NK-92 treated with Interleukin-12 subunit alpha and Interleukin-12 subunit beta, amount 100 ng/mL, for 24 hours (cell line): ENCODE measurements at regions not wholly inside any gene's neighbourhood (a gene's known extent, or its start where the extent isn't known, plus 50 kb on each side); places are given as distances from the start of the nearest gene placed in this dataset.
"Not testable (repeated sequence)": the region's sequence is repeated elsewhere in the genome, so short reads cannot be mapped to it uniquely, and the experiment has no call there.

Experiments
- DNase-seq: peaks from one replicate; lab custom pipeline; 2025; lab: John Stamatoyannopoulos, UW

DNA sequence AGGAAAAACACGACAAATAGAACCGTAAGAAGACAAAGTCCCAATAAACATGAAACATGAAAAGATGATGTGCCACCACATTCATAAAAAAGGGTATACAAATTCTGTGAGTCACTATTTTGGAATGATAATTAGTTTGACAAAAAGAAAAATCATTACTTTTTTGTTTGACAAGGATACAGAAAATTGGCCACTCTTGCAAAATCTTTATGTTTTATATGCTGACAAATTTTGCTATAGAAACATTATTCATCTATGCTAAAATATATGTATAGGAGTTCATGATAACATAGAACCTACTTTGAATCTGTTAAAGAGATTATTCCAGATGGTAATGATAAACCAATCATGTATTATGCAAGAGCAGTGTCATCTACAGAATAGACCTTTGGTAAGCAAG is 1201.0 kb downstream of the FSCB start:
- no peak for DNase-seq

DNA sequence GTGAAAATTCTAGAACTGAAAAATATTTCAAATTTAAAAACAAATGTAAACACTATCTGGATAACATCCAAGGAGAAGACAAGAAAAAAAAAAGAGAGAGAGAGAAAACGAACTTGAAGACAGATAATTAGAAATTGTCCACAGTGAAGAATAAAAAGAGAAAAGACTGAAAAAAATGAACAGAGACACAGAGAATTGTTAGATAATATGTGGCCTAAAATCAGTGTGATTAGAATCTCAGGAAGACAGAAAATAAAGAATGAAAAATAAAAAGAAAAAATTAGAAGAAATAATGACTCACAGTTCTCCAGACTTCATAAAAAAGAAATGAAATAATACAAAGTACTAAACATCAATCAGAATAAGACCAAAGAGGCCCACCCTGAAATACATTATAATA is 1209.3 kb downstream of the FSCB start:
- DNase-seq: no peak

DNA sequence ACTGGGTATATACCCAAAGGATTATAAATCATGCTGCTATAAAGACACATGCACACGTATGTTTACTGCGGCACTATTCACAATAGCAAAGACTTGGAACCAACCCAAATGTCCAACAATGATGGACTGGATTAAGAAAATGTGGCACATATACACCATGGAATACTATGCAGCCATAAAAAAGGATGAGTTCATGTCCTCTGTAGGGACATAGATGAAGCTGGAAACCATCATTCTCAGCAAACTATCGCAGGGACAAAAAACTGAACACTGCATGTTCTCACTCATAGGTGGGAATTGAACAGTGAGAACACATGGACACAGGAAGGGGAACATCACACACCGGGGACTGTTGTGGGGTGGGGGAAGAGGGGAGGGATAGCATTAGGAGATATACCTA is 1211.0 kb downstream of the FSCB start:
- DNase-seq: not testable (repeated sequence)

DNA sequence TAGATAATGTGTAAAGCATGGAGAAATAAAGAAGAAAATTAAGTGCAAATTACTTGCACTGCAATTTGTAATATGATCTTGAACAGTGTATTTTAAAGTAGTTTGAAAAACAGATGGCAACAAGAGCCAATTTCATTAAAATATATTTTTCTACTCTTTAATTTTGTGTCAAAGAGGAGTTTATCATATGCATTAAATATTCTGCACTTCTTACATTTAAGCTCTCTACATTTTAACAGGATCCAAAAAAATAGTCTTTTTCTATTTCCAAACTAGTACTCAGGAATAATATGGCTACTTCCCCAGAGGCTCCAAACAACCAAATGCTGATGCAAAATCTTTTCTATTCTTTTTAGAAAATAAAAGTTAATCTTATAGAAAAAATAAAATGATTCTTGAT is 1221.5 kb downstream of the FSCB start:
- DNase-seq: no peak

DNA sequence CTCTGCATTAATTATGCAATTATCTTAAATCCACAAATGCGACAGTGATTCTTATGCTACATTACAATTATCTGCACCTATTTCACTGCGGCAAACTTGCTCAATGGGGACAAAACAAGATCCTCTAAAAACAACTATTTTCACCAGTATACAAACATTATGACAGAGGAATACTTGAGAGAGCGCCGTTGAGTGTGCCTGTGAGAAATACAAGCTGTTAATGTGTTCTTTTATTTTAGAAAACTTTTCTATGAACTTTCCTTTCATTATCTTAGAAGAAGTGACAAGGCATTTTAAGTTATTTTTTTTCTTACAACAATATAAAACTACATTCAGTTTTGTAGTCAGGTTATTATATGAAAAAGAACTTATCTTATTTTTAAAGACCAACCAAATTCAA is 1247.0 kb downstream of the FSCB start:
- no peak for DNase-seq

DNA sequence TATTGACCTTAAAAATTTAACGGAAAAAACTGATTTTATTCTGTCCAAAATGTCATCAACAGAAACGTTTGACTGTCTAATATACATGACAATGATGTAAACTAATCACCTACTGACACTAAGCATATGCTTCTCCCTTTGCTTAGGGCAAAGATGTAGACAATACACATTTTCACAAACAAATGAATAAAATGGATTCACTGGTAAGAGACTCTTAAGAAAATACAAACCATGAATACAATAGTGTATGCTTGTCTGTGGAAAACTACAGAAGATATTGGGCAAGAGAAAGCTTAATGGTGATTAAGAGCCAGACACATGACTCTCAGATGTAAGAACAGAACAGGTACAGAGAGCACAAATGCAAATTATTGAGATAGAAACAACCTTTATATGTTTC is 1248.7 kb downstream of the FSCB start:
- no peak for DNase-seq

DNA sequence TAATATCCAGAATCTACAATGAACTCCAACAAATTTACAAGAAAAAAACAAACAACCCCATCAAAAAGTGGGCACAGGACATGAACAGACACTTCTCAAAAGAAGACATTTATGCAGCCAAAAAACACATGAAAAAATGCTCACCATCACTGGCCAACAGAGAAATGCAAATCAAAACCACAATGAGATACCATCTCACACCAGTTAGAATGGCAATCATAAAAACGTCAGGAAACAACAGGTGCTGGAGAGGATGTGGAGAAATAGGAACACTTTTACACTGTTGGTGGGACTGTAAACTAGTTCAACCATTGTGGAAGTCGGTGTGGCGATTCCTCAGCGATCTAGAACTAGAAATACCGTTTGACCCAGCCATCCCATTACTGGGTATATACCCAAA is 1250.1 kb downstream of the FSCB start:
- DNase-seq: not testable (repeated sequence)

DNA sequence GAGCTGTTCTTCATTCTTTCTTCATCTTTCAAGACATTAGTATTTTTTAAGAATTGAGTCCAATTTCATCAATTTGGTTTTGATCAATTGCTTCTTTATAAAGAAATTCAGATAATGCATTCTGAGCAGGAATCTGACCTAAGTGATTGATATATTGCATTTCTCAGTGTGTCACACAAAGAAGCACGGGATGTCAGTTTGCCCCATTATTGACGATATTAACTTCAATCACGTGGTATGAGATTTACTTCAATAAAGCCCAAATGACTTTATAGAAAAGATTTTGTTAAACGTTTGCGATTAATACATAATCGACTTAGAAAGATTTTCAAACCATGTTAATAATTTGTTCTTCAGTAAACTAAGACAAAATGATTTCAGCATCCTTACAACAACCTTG is 1254.2 kb downstream of the FSCB start:
- DNase-seq: no peak

DNA sequence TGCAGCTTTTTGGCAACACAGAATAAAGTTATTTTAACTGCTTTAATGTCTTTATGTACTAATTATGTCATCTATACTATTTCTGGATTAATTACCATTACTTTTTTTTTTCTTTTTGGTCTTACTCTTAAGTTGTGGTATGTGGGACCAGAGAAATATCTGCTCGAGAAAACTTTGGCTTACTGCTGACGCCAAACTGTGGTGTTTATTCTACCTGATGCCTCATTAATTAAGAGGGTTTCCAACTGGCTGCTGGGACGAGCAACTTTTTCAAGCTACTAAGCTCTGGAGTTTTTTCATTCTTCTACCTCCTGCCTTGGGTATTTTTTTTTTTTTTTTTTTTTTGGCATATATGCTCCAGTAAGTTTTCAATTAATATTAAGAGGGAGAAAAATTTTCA is 1257.5 kb downstream of the FSCB start:
- DNase-seq: no peak

DNA sequence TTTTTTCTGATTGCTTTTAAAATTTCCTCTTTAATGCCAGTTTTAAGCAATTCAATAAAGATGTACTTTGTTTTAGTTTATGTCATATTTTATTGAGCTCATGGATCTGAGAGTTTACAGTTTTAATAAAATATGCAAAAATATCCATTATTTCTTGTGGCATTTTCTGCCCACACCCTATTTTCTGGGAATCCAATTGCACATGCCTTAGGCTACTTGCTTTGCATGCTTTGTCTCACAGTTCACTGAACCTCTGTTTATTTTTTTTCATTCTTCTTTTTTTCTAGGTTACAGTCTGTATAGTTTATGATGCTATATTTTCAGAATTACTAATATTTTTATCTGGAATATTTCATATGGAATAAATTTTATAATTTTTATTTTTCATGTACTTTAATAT is 1258.0 kb downstream of the FSCB start:
- no peak for DNase-seq

DNA sequence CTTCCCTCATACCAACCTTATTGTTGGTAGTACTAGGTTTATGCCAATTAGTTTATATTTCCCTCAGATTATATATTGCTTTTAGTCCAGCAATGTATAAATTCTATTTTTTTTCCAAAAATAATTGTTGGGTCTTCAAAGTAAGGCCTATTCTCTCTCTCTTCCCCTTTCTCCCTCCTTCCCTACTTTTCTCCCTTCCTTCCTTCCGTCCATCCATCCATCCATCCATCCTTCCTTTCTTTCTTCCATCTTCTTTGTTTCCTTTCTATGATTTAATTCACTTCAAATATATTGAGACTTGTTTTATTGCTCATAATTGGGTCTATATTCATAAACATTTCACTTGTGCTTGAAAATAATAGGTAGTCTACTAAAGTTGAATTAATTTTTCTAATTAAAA is 1259.2 kb downstream of the FSCB start:
- DNase-seq: no peak

DNA sequence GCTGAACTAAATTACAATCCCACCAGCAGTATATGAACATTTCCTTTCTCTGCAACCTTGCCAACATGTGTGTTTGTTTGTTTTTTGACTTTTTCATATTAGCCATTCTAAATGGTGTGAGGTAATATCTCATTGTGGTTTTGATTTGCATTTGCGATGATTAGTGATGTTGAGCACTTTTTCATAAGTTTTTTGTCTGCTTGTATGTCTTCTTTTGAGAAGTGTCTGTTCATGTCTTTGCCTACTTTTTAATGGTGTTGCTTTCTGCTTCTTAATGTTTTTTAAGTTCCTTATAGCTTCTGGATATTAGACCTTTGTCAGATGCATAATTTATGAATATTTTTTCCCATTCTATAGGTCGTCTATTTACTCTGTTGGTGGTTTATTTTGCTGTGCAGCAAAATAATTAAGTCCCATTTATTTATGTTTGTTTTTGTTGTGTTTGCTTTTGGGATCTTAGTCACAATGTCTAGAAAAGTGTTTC is 1262.9 kb downstream of the FSCB start:
- no peak for DNase-seq

DNA sequence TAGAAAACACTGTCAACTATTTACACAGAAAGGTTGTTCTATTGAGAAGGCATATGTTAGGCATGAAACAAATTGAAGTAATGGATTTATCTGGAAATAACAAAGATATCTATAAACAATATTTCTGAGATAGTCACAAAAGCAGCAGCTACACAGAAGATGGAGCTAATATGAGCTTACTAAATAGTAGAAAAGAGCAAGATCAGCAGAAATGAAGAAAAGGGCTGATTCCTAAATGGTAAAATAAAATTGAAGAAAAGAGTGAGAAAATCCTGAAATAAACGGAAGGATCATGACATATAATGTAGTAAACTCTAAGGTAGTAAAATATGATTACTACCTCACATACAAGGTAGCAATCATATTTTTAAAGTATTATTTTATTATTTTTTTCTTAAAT is 1263.9 kb downstream of the FSCB start:
- DNase-seq: no peak

DNA sequence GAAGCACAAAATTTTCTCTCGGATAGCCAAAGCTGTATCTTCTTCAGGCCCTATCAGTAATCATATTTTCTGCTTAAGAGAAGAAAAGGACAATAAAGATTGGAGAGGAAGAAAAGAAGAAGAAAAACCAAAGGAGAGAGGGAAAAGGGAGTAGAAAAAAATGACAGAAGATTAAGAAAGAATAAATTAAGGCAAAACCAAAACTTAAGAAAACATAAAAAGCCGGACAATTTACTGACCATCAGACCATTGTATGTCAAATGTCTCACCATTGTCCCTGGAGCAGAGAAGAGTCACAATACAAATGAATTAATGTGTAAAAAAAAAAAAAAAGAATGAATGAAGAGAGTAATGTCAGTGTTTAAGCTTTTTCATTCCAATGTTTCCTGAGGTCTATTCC is 1274.8 kb downstream of the FSCB start:
- DNase-seq: no peak

DNA sequence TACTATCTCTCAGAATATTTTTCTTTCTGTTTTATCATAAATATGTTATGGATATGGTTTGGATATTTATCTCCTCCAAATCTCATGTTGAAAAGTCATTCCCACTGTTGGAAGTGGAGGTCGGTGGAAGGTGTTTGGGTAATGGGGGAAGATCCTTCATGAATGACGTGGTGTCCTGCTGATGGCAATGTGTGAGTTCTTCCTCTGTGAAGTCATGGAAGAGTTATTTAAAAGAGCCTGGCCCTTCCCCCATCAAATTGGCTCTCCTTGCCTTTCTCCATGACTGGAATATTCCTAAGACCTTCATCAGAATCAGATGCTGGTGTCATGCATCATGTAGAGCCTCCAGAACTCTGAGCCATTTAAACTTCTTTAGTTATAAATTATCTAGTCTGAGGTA is 1291.6 kb downstream of the FSCB start:
- DNase-seq: no peak

DNA sequence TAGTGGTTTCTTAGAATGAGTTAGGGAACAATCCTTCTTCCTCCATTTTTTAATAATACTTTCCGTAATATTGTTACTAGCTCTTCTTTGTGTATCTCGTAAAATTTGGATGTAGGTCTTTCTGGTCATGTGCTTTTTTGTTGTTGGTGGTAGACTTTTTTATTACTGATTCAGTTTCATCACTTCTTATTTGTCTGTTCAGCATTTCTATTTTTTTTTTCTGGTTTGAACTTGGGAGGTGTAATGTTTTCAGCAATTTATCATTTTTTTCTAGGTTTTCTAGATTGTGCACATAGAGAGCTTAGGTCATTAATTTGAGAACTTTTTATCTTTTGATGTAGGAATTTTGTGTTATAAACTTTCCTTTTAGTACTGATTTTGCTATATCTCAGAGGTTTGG is 1299.9 kb downstream of the FSCB start:
- no peak for DNase-seq

DNA sequence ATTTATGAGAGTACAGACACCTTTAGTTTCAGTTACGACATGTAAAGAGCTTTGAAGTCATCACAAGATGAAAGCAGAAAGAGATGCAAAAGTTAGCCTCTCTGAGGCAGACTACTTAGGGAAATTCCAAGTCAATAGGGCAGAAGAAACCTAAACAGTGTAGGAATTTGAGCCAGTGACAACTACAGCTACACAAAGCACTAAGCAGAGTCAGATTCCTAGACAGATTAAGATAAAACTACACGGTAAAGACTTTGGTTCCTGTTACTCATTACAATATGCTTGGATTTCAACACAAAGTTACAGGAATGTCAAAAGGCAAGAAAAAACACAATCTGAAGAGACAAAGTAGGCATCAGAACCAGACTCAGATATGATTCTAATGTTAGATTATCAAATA is 1302.3 kb downstream of the FSCB start:
- no peak for DNase-seq

DNA sequence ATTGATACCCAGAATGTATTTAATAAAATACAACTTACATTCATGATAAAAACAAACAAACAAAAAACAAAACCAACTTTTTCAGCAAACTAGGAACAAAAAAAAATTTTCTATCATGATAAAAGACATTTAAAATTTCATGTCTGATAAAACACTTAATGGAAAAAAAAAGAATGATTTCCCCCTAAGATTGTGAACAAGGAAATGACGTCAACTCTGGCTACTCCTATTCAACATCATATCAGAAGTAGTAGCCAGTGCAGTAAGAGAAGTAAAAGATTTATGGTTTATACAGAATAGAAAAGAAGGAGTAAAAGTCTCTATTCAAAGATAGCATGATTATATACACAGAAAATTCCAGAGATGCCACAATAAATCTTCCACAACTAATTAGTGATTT is 1306.6 kb downstream of the FSCB start:
- no peak for DNase-seq

DNA sequence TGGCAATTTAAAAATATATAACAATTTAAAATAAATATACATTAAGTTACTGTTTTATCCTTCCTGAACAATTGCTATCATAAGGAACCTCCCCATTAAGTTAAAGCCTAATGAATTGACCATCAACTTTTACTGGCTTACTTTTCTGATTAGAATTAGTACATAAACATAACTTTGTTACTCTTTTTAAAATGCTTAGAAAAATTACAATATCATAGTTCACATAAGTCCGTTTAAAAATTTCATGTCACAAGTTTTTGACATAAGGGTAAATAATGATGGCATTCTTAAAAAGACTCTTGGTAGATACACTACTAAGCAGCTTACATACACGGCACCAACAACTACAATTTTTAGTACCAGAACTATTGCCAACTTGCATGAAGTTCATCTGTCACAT is 1308.6 kb downstream of the FSCB start:
- no peak for DNase-seq

DNA sequence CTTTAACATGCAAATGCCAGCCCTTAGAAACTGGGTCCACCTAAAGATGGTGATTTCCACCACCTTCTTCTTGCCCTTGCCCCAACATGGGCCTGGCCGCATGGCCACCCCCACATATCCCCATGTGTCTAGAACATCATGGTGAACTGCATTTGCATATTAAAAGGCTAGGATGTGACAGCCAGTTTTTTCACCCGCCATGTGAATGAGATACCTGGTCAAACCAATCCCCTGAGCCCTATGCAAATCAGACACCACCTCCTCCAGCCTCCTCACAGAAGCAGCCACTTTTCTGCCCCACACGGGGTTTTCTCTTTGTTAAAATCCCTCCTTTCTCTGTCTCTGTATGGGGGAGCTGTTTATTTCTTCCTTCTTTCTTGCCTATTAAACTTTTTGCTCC is 1322.5 kb downstream of the FSCB start:
- no peak for DNase-seq

DNA sequence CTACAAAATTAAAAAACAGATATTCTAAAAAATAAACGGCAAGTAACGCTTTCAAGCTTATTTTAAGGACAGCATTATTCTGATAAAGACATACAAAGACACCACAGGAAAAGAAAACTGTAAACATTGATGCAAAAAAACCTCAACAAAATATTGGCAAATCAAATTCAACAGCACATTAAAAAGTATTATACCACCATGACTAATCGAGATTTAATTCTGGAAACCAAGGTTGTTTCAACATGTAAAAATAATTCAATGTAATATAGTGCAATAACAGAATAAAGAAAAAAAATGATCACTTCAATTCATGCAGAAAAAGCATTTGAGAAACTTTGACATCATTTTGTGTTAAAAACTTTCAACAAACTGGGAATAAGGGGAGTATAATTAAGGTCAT is 1323.2 kb downstream of the FSCB start:
- DNase-seq: no peak

DNA sequence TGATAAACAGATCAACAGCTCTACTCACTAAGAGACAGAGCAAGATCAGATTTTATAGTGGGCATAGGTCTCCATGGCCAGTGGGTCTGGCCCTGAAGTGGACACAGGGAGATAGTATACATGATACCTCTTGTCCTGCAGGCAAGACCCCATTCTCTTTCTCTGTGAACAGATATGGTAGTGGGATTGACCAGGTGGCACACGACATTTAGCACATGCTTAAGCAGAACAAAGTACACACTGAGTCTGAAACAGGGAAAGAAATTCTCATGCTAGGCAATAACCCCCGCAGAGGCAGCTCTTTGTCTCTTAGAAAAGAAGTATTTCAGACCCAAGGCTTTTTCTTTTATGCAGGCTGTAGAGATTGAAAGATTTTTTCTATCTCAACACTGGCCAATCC is 1331.2 kb downstream of the FSCB start:
- no peak for DNase-seq

DNA sequence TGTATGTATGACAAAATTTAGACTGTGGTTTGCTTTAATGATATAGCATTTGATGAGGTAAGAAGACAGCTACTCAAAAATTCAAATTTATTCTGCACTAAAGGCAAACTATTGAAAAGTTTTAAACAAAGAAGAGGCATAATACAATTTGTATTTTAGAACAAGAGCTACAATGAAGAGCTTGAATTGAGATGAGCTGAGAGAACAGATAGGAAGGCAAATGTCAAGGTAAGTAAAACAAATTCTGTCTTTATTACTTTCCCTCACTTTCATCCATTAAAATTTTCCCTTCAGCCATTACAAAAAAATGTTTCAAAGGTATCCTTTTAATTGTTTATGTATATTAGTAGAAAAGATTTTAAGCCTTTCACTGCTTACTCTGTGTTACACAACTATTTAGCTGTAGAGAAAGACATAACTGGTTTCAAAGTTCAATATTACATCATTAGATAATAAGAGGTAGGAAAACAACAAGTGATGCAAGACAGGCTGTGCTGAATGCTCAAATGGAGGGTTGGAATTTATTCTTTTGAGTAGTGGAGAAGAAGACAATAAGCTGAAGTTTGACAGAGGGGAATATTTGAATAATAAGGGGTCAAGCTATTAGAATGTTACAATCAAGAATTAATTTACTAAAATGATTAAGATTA is 1334.1 kb downstream of the FSCB start:
- no peak for DNase-seq

DNA sequence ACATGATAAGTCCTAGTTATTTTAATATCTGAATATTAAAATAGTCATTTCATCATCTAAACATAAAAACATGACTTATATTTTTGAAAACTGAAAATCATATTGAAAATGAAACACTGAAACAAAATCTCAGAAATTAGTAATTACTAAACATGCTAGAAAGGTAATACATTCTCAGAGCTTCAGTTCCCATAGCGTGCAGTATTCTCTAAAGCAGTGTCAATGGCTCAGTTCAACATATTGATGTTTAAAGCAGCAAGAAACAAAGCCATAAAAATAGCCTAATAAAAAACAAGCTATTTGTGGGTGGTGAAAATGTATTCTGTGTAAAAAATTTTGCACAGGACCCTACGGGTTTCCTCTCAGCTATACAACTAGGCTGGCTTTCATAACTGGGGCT is 1337.4 kb downstream of the FSCB start:
- no peak for DNase-seq
